MV-4-11 (cell line): ENCODE measurements at regions not wholly inside any gene's neighbourhood (a gene's known extent, or its start where the extent isn't known, plus 50 kb on each side); places are given as distances from the start of the nearest gene placed in this dataset.

ENCODE experiments used
- DNase-seq: peaks from one replicate; lab custom pipeline; 2025; lab: John Stamatoyannopoulos, UW

DNA sequence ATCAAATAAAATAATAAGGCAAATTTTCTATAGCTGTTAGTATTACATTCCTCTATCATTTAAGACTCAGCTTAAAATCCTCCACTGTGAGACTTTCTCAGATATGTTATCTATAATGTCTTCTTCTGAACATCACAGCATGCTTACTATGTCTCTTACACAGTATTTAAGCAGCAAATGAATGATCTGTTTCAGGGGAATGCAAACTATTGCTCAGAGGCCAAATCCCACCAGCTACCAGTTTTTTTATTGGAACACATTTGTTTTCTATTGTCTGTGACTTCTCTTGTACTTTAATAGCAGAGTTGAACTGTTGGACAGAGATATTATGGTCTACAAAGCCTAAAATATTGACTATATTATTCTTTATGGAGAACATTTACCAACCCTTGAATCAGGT lies 59.6 kb downstream of the C3orf38 start:
- DNase-seq, result no peak

- DNase-seq, result no peak
These were observed 61.5 kb downstream of the C3orf38 start for GRCh38 chr3:88211096-88211890.

GRCh38 chr3:88219138-88219792 lies 69.5 kb downstream of the C3orf38 start:
- peak; percentile 37 for DNase-seq

DNA sequence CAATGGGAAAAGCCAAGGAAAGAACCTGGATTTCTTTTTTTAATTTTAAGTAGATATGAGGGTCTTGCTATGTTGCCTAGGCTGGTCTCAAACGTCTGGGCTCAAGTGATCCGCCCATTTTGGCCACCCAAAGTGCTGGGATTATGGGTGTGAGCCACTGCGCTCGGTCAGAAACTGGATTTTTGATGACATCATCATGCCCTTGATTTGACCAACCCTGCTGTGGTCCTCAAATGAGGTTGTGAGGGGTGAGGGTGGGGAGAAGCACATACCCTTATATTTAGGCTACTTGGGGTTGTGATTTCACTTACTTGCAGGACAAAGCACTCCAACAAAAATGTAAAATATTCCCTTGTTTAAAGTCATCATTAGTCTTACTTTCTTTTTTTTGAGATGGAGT lies 70.4 kb downstream of the C3orf38 start:
- DNase-seq, result no peak

DNA sequence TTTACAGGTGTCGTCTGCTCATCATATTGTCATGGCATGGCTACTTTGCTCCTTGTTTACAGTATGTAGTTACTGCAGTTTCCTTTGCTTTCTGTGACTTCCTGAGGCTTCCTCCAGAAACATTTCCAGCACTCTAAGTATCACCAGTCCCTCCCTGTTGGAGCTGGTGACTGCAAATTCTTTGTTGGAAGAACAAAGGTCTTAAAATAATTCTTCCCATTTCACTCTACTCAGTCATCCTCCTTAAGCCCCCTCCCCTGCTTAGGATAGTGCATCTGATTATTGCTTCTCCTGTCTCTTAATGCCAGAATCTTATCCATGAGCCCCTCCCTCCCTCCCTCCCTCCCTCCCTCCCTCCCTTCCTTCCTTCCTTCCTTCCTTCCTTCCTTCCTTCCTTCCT lies 72.0 kb downstream of the C3orf38 start:
- no peak for DNase-seq

DNA sequence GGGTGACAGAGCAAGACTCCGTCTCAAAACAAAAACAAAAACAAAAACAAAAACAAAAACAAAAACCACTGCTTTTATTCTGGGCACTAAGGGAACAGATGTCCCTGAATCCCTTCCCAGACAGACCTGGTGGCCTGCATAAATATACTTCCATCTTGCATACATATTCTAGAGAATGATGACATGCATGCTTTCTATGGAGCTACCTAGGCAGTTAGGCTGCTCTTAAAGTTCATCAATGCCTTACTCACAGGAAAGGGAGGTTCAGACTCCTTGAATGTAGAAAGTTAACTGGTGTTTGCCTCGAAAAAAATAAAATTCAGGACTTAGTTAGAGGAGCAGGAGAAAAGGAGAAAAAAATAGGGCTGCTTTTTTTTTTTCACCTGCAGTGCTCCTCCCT lies 72.6 kb downstream of the C3orf38 start:
- DNase-seq, result no peak

- DNase-seq, result no peak
These were observed 75.7 kb downstream of the C3orf38 start for GRCh38 chr3:88225326-88226008.

DNA sequence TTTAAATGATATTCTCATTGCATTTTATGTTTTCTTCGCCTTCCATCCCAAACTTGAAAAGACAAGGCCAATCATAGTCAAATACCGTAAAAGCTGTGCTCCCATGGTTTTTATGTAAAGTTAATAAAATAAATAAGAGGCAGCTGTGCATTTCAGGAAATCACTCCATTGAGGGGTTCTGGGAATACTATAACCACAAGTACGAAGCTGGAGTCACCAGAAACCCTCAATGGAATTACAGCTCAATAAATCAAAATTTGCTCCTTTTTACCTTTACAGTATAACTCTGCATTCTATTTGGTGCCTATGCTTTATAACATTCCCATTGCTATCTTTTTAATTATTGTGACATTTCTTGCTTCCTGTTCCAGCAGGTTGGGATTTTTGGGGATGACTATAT lies 77.2 kb downstream of the C3orf38 start:
- DNase-seq, result no peak

GRCh38 chr3:88230638-88231037 lies 80.9 kb downstream of the C3orf38 start:
- no peak for DNase-seq

DNA sequence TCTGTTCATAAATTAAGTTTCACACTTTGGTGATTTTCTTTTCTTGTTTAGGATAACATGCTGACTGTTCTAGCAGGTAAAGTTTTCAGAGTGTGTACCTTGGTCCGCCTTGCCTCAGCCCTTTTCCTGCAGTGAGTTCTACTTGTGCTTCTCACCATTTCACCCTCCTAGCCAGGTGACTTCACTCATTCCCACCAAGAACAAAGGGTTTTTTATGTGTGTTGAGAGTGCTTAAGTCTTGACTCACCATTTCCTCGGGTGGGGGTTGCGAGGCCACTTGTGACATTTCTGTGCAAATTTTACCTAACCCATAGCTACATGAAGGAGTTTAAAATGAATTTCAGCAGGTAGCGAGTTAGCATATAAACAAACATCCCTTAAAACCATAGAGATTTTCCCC lies 81.4 kb downstream of the C3orf38 start:
- DNase-seq, result no peak

GRCh38 chr3:88231632-88232031 lies 81.9 kb downstream of the C3orf38 start:
- DNase-seq, result no peak

DNA sequence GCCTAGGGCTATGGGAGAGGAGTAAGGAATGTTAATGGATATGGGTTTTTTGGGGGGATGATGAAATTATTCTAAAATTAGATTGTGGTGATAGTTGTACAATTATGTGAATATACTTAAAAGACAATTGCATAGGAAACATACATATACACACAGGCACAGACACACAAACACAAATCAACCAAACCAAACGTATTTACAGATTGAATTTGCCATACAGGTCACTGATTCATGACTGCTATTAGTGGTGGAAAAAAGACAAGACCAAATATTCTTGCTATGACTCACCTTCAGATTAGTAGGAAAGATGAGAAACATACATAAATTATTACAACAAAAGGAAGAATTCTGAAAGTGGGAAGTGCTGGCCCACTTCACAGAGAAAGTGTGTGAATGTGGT lies 85.3 kb downstream of the C3orf38 start:
- no peak for DNase-seq

GRCh38 chr3:88239870-88240269 lies 90.1 kb downstream of the C3orf38 start:
- no peak for DNase-seq

- DNase-seq, result no peak
These were observed 98.9 kb downstream of the C3orf38 start for GRCh38 chr3:88248658-88249057.

DNA sequence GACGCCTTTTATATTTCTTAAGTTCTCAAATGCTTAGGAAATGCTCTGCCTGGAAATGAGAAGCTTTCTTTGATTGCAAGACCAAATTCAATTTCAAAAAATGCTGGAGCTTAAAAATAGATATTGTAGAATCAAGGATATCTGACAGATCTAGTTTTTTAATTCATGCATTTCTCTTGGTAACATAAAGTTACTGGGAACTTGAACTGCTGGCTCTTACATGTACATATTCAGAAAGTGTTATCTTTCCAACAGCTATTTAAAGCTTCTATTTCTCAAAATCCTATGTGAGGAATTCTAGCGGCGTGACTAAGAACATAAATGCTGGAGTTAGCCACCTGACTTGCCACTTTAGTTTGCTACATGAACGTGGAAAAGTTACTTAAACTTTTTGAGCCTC lies 109.3 kb downstream of the C3orf38 start:
- no peak for DNase-seq

DNA sequence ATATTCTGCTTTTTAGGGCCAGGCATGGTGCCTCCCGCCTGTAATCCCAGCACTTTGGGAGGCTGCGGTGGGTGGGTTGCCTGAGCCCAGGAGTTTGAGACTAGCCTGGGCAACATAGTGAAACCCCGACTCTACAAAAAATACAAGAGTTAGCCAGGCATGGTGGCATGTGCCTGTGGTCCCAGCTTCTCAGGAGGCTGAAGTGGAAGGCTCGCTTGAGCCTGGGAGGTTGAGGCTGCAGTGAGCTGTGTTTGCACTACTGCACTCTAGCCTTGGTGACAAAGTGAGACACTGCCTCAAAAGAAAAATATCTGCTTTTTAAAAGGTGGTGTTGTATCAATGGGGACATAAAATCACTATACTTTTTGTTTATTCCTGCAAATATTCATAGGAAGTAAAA lies 112.8 kb downstream of the C3orf38 start:
- no peak for DNase-seq

DNA sequence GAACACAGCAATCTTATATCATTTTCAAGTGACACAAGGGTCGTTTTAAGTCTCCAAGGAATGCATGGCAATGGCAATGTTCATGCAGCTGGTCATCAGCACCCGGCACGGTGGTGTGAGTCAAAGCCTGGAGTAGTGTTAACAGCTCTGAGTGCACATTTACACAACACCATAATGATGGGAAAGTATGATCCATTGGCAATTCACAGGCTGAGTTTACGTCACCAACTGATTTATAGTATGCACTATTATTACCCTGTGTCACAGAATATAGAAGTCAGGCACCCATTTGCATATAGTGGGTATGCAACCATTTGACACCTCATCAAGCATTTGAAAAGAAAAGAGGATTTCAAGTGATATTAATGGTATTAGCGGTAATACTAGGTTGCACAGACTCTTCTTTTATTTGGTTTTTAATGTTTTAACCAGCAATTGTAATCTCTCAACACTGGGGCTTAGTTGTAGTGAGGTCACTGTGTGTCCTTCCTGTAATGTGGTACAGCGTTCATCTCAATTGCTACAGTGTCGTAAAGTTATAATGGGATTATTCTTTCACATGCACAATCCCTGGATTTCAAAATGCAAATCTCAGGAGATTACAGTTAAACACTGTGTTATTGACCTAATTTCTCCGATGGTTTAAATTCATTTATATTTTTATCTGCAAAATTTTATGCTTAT lies 113.8 kb downstream of the C3orf38 start:
- DNase-seq, result no peak

DNA sequence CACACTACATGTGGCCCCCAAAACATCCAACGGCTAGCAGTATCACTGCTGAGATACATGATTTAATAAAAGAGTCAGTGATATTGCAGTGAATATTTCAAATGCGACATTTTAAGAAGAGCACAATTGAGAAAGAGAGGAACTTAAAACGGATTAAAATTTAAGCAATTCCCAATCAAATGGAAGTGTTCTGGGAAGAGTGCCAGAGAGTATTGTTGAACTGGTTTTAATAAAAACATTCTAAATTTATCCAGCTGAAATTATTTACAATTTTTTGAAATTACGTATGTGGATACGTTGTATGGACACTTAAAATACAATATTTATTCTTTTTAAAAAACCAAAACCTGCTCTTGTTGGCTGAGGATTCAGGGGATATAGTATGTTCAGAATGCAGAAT lies 117.7 kb downstream of the C3orf38 start:
- DNase-seq, result no peak

DNA sequence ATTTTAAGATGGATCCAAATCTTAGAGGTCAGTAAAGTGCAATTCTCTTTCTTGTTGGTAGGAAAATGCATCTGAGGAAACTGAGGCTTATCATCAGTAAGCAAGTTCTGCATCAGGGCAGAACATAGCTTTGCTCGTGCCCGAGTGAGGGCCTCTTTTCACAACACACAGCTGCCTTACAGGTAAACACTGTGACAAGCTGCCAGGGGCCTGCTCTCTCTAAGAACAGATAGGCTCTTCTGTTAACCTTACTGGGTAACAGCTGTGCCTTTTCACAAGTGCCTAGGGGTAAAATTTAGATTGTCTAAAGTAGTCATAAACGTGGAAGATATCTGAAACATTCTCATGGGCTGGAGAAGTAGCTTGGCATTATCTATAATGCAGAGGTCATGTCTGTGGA lies 118.1 kb downstream of the C3orf38 start:
- no peak for DNase-seq

DNA sequence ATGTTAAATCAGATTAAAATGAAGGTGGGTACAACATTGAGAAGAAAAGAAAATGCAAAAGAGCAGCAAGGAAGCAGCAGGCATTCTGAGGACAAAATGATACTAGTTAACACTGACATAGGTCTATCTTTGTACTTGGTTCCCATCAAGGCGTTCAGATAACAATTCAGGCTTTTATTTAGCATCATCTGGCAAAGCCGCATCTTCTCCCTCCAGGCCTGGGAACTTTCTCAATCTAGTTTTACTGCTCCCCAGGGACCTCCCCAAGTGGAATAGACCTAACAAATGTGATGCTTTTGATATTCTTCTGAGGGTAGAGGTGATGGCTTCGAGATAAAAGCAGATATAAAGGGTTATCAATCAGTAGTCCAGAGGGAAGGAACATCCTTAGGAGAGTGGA lies 130.6 kb downstream of the C3orf38 start:
- no peak for DNase-seq

DNA sequence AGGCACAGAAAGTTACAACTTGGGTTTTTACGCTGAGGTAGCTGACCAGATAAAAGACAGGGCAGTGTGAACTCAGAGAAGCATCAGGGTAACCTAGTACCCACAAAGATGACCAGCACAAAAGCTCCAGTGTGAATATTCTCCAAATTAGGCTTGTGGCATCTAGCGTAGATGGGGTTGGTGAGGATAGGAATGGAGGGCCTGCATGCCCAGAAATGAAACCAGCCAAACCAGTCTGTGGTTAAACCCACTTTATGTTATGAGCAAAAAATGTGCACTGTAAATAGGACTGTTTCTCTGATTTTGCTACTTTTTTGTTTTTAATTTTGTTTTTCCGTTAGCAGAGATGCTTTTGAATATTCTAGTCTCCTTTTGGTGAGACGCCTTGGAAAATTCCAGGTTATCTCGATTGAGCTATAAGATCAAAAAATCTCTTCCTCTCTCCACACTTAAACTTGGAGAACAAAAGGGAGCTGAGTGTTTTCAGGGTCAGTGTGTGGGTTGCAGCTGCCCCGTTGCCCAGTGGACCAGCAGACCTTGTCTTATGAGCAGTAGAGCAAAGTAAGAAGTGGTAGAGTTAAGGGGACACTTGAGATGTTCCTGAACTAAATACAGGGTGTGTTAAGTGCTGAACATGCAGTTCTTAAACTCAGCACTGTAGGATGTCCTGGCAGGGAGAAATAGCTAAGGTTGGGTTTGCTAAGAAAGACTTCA lies 132.9 kb downstream of the C3orf38 start:
- no peak for DNase-seq

DNA sequence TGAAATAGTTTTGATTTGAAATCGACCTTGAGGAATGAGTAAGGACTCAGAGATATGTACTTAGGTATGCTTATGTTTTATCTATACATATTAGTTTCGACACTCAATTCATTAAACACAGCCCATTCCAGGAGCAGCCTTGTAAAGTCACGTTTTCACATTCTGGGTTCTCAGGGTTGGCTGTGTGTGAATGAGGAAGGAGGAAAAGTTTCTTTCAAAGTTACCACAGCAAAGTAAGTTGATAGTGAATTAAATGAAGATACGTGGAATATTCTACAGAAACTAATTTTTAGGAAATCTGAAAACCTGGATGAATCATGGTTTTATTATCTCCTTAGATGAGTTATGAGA lies 133.5 kb downstream of the C3orf38 start:
- DNase-seq, result no peak
